ENCODE measurements at regions not wholly inside any gene's neighbourhood (a gene's known extent, or its start where the extent isn't known, plus 50 kb on each side); places are given as distances from the start of the nearest gene placed in this dataset.
"Not testable (repeated sequence)": the region's sequence is repeated elsewhere in the genome, so short reads cannot be mapped to it uniquely, and the experiment has no call there.

DNA sequence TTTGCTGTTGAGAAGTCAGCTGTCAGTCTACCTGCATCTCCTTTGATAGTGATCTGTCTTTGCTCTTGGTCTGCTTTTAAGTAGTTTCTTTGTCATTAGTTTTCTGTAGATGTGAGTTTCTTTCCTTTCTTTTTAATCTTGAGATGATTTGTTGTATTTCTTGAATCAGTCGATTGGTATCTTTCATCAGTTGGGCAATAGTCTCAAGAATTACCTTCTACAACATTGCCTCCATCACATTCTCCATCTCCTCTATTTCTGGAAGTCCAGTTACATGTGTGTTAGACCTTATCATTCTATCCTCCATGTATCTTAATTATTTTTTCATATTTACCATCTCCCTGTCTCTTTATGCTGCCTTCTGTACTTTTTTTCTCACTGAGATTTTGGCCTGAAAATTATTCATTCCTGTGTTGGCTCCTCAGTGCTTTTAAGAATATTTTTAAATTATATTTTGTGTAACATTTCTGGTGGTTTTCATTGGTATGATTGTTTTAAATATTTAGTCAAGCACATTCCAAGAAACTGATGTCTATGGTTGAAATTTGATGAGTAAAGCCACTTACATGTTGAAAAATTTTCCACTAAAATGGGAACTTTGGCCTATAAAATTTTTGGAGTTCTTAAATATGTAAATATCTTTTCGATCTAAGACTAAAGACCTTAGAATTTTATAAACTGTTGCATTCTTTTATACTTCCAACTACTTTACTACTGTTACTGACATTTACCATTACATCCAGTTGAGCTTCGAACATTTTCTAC lies 239.5 kb upstream of the MGAT5 start:
- no peak for DNase-seq (ENCODE audit: low read depth)

DNA sequence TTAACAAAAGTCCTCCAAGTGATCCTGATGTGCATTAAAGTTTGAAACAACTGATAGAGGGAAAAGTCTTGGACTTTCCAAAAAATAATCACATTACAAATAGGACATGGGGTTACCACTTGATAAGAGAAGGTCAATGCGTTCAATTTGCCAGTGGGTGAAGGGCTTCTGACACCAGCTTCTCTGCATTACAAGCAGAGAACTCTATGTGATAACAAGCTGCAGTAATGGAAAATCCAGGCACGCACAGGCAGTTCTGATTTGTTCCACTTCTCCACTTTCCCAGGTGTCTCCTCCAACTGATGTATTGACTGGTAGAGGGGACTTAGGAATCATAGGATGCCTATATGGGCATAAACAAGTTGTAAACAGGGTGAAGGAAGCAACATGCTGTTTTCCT lies 234.0 kb upstream of the MGAT5 start:
- no peak for DNase-seq (ENCODE audit: low read depth)

DNA sequence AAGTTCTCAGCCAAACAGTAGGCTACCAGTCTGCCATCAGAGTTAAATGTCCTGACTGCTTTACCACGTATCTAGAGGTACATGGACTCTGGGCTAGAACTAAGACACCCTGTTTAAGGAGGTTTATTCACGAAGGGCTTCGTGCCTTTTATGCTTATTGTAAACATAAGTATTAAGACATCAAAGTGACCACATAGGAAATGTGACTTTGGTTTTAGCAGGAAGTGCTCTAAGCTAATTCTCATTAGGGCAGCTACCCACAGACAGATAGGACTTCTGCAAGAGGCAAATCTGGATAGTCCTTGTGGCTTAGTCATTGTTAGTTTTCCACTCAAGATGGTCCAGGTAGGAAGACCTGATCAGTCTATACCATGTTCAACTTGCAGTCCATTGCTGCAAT lies 233.3 kb upstream of the MGAT5 start:
- no peak for DNase-seq (ENCODE audit: low read depth)

DNA sequence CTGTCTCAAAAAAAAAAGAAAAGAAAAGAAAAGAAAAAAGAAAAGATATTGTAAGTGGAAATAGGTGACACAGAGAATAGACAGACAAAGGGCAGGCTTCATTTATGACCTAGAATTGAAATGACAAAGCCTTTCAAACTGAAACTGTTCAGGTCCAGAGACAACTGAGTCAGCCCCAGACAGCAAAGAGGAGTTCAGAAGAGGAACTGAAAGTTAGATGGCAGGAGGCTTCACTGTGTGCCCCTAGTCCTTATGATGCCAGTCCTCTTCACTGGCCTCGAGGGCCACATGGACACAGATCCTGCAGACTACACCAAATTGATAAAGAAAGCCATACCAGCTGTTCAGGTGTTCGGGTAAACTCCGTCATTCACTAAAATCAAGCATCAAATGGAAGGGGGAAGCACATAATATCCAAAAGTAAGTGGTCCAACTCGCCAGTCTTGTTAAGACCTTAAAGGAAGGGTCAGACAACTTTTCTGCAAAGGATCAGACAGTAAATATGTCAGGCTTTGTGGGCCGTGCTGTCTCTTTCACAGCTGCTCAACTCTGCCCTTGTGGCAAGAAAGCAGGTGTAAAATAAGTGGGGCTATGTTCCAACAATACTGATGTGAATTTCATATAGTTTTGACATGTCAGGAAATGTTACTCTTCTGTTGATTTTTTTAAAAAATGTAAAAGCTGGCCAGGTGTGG lies 231.9 kb upstream of the MGAT5 start:
- no peak for DNase-seq (ENCODE audit: low read depth)

DNA sequence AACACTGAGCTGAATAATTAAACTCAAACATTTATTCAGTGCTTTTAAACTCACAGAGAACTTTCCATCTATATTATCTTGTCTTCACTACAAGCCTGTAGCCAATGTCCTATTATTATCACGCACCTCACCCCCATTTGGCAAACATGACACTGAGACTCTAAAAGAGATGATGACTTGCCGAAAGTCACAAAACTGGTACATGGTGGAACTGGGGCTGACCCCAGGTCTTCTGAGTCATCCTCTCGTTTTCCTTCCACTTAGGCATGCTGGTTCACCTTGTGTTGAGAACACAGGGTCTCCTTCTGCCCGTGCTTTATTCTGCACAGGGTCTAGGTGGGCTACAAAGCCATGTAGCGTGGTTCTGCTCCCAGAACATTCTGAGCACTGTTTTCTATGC lies 230.0 kb upstream of the MGAT5 start:
- DNase-seq (ENCODE audit: low read depth) = no peak

DNA sequence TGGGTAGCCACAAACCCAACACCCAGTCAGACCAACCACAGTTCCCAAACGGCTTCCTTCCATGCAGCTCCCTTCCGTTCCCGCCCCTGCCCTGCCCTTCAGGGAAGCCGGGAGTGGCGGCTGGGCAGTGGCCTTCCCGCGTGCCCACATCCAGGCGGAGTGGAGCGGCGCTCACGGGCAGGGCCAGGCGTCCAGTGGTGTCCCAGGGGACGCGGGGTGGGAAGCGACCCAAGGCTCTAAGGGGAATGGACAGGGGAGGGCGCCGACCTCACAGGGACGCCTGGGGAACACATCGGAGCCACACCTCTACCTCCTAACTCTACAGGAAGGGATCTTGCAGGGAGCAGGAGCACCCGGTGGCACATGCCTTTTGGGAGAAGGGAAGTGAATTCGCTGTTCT lies 225.9 kb upstream of the MGAT5 start:
- DNase-seq (ENCODE audit: low read depth) = no peak

DNA sequence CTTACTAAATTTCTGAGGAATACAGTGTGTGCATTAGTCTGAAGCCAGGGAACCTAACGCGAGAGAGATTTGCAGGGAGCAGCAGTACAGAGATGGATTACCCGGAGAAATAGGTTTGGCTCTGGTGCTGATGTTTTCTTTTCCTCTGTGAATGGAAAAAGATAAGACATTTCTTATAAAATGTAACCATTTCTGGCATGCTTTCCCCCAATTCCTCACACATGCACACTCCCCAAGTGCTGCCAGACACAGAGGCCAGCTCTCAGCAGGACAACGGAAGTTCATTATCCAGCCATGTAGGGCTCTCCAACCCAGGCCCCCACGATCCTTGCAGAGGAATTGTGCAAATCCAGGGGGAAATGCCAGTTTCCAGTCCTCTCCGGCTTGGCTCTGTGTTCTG lies 224.5 kb upstream of the MGAT5 start:
- DNase-seq (ENCODE audit: low read depth) = no peak

DNA sequence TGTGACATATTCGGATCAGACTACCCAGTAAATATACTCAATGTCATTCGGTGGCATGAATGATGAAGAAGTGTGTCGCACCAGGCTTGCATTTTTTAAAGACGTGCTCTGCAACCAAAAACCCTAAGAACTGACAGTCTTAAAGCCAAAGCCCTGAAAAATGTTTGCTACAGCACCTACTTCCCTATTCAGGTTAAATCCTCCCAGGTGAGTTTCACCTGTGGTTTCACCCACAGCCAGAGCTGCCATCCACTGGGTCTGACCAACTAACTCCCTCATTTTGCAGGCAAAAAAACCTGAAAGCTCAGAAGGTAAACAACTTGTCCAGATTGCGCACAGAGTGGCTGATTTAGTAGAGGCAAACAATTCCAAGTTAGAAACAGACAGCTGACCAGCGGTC lies 222.3 kb upstream of the MGAT5 start:
- no peak for DNase-seq (ENCODE audit: low read depth)

DNA sequence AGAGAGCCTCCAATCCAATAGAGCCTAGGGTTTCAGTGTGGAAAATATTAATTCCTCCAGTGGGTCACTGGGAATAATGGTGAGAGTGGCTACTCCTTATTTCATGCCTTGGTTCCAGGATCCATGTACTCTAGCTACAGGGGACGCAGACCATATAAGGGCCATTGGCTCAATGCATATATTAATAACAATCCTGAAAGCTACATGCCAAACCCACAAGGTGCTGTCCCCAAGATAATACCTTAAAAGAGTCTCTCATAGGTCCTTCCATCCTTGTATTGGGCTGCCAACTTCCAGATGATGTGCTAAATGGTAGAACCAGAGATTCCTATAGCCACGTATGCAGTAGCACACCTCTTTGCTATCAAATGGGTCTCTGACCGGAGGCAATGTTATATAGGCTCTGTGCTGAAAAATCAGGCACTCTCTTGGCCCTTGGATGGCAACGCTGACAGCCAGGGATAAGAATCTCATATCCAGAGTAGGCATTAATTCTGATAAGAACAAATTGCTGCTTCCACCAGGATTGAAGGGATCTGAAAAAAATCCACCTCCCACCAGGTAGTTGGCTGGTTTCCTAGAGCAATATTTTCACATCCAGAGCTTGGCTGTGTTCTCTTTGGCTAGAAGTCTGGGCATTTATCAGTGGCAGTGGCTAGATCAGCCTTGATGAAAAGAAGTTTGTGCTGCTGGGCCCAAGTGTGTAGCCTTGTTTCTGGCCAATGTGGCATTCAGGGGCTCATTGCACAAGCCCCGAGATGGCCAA lies 218.1 kb upstream of the MGAT5 start:
- DNase-seq (ENCODE audit: low read depth) = no peak

DNA sequence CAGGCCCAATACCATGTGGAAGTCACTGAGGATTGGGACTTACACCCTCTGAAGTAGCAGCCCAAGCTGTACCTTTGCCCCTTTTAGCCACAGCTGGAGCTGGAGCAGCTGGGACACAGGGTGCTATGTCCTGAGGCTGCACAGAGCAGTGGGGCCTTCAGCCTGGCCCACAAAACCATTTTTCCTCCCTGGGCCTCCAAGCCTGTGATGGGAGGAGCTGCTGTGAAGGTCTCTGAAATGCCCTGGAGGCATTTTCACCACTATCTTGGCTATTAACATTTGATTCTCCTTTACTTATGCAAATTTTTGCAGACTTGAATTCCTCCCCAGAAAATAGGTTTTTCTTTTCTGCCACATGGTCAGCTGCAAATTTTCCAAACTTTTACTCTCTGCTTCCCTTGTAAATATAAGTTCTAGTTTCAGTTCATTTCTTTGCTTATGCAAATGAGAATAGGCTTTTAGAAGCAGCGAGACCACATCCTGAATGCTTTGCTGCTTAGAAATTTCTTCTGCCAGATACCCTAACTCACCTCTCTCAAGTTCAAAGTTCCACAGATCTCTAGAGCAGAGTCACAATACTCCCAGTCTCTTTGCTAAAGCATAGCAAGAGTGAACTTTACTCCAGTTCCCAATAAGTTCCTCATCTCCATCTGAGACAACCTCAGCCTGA lies 213.8 kb upstream of the MGAT5 start:
- no peak for DNase-seq (ENCODE audit: low read depth)

DNA sequence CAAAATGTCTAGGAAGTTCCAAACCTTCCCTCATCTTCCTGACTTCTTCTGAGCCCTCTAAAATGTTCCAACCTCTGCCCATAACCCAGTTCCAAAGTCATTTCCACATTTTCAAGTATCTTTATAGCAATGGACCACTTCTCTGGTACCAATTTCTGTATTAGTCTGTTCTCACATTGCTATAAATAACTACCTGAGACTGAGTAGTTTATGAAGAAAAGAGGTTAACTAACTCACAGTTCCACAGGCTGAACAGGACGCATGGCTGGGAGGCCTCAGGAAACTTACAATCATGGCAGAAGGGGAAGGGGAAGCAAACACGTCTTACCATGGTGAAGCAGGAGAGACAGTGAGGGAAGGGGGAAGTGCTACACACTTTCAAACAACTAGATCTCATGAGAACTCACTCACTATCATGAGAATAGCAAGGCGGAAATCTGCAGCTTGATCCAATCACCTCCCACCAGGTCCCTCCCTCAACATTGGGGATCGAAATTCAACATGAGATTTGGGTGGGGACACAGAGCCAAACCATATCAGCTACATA lies 213.2 kb upstream of the MGAT5 start:
- DNase-seq (ENCODE audit: low read depth) = not testable (repeated sequence)

DNA sequence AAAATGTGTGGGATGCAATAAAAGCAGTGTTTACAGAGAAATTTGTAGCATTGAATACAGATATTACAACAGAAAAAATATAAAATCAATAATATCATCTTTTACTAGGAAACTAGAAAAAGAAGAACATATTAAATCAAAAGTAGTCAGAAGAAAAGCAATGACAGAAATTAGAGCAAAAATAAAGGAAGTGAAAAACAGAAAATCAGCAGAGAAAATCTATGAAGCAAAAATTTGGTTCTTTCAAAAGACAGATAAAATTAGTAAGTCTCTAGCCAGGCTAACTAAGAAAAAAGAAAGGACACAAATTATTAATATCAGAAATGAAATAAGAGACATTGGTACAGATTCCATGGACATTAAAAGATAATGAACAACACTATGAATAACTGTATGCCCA lies 212.0 kb upstream of the MGAT5 start:
- DNase-seq (ENCODE audit: low read depth) = no peak

DNA sequence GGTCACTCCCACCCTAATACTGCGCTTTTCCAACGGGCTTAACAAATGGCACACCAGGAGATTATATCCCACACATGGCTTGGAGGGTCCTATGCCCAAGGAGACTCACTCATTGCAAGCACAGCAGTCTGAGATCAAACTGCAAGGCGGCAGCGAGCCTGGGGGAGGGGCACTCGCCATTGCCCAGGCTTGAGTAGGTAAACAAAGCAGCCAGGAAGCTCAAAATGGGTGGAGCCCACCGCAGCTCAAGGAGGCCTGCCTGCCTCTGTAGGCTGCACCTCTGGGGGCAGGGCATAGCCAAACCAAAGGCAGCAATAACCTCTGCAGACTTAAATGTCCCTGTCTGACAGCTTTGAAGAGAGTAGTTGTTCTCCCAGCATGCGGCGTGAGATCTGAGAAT lies 210.8 kb upstream of the MGAT5 start:
- not testable (repeated sequence) for DNase-seq (ENCODE audit: low read depth)

DNA sequence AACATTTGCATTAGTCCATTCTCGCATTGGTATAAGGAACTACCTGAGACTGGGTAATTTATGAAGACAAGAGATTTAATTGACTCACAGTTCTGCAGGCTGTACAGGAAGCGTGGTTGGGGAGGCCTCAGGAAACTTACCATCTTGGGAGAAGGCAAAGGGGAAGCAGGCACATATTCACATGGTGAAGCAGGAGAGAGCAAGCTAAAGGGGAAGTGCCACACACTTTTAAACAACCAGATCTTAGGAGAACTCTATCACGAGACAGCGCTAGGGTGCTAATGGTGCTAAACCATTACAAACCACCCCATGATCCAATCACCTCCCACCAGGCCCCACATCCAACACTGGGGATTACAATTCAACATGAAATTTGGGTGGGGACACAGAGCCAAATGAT lies 201.7 kb upstream of the MGAT5 start:
- no peak for DNase-seq (ENCODE audit: low read depth)

DNA sequence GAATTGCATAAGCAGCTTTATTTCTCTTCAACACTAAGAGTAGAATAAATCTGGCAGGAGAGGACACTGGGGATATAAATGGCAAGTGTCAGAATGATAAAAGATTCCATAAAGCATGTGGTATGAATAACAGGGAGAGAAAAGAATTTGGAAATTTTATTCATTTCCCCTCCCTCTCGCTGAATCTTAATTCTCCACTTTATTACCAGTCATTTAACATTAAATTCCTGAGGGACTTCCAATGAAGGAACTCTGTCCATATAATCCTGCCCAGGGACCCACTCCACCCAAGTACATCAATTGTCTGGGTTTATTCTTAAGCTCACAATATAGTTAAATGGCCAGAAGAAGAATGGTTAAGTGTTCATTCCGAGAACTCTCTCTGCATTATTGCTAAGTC lies 197.7 kb upstream of the MGAT5 start:
- DNase-seq (ENCODE audit: low read depth) = no peak

DNA sequence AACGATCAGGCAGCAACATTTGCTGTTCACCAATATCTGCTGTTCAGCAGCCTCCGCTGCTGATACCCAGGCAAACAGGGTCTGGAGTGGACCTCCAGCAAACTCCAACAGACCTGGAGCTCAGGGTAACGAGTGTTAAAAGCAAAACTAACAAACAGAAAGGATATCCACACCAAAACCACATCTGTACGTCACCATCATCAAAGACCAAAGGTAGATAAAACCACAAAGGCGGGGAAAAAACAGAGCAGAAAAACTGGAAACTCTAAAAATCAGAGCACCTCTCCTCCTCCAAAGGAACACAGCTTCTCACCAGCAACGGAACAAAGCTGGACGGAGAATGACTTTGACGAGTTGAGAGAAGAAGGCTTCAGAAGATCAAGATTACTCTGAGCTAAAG lies 192.8 kb upstream of the MGAT5 start:
- not testable (repeated sequence) for DNase-seq (ENCODE audit: low read depth)

DNA sequence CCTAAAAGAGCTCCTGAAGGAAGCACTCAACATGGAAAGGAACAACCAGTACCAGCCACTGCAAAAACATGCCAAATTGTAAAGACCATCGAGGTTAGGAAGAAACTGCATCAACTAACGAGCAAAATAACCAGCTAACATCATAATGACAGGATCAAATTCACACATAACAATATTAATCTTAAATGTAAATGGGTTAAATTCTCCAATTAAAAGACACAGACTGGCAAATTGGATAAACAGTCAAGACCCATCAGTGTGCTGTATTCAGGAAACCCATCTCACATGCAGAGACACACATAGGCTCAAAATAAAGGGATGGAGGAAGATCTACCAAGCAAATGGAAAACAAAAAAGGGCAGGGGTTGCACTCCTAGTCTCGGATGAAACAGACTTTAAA lies 191.6 kb upstream of the MGAT5 start:
- not testable (repeated sequence) for DNase-seq (ENCODE audit: low read depth)

DNA sequence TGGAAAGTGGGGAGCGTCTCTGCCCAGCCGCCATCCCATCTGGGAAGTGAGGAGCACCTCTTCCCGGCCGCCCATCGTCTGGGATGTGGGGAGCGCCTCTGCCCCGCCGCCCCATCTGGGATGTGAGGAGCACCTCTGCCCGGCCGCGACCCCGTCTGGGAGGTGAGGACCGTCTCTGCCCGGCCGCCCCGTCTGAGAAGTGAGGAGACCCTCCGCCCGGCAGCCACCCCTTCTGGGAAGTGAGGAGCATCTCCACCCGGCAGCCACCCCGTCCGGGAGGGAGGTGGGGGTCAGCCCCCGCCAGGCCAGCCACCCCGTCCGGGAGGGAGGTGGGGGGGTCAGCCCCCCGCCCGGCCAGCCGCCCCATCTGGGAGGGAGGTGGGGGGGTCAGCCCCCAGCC lies 190.0 kb upstream of the MGAT5 start:
- DNase-seq (ENCODE audit: low read depth) = not testable (repeated sequence)

DNA sequence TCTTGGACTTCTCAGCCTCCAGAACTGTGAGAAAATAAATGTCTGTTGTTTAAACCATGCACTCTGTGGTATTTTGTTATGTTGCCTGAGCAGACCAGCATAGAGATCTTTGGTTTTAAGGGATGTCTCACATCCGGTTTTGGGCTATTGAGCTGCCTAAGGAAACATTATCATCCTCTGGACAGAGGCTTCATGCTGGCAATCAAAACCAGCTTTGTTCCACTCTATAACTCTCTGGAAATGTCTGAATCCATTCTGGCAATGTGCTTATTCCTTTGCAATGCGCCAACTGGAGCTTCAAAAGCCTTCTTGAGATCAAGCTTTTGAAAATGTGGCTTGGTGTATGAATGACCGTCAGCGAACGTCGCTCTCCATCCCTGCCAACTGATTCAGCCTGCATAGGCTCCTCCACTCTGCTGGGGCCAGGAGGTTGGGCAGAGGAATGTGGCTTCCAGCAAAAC lies 183.6 kb upstream of the MGAT5 start:
- peak; percentile 17 for DNase-seq (ENCODE audit: low read depth)

DNA sequence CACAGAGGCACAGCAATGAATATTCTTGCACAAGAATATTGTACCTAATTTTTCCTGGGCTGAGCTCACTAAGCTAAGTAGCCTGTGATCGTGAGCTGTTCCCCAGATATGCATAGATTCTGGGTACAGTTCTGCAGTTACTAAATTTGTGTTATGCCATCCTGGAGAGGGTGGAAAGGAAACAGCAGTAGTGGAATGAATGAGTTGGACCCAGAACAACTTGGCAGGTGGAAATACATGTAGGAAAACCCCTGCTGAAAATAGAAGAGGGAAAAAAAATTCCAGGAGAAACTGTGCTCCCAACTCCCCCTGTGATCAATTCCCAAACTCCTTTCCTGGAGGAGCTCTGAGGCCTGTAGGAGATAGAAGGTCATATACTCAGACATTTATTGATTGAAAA lies 181.5 kb upstream of the MGAT5 start:
- DNase-seq (ENCODE audit: low read depth) = no peak

DNA sequence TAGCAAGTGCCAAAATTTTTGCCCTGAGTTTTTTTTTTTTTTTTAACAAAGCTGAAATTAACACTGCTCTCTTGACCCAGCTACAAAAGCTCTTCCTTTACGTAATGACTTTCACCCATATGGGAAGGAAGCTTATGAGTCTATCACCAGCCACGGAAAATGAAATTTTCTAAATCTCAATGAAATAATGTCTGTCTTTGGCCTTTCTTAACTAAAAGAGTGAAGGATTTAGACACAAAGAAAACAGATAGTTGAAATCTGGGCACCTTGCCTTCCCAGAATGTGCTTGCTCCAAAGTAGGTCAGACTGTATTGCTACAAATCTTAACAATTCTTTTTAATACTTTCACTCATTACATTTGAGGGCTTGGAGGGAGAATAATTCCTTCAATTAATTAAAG lies 180.8 kb upstream of the MGAT5 start:
- DNase-seq (ENCODE audit: low read depth) = no peak

DNA sequence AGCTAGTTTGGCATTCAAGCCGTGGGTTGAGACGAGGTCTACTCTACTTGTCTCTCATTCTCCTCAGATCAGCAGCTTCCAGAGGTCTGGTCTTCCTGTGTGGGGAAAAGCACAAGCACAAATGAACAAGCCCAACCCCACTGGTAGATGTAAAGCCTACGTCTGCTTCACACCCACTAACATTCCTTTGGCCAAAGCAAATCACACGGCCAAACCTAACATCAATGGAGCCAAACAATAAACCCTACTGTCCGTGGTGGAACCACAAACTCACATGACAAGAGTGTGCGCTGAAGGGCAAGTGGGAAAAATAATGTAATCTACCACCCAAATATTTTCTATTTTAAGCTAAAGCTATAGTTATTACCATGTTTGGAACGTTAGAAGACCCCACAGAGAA lies 179.3 kb upstream of the MGAT5 start:
- no peak for DNase-seq (ENCODE audit: low read depth)

Data from LHCN-M2 (cell line).